ENCODE measurements at regions not wholly inside any gene's neighbourhood (a gene's known extent, or its start where the extent isn't known, plus 50 kb on each side); places are given as distances from the start of the nearest gene placed in this dataset.

GRCh38 chr17:45679426-45679825, 104.7 kb upstream of the CRHR1 start:
- no peak for DNase-seq (ENCODE audit: low read depth in 3 of 3, low spot score in 1 of 3)

DNA sequence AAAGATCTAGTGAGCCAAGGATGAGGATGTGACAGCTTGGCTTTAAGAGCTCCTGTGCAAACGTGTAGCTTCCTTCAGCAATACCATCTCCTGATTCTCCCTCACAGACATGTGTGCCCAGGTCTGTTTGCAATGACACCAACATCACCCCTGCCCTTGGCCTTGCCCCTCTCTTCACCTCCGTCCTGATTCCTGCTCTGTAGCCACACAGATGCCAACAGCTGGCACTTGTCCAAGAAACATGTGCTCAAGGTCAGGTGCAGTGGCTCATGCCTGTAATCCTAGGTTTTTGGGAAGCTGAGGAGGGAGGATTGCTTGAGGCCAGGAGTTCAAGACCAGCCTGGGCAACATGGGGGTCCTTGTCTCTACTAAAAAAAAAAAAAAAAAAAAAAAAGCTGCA, 103.8 kb upstream of the CRHR1 start:
- no peak for DNase-seq (ENCODE audit: low read depth in 3 of 3, low spot score in 1 of 3)

DNA sequence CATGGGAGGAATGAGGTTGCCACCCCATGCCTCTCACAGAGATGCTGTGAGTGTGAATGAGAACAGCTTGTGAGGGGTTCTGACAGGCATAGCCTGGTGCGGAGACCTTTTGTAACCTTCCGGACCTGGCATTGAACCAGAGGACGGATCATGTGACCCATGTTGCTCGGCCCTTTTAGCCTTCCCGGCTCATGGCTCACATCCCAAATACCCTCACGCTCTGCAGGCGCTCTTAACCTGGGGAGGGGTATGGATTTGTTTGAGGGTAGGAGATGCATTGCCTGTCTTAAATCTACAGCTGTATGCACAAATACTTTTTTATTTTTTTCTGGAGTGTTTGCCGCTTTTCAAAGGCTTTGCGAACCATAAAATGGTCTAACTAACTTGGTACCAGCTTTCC, 102.4 kb upstream of the CRHR1 start:
- DNase-seq (ENCODE audit: low read depth in 3 of 3, low spot score in 1 of 3), result no peak

DNA sequence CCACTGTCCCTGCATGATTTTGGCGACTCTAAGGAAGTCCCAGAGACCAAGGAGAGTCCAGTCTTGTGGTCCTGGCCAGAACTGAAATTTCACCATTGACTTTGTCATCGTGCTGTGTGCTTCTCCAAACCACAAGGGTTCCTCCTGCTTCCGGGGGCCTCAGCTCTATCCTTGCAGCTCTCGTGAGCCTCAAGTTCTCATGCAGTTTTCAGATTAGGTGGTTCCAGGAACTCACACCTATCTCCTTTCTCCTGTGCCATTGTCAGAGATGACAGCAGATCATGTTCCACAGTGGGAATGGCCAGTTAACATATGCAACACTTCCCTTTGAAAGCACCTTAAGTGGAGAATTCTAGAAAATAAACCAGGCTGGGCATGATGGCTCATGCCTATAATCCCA, 97.9 kb upstream of the CRHR1 start:
- DNase-seq (ENCODE audit: low read depth in 3 of 3, low spot score in 1 of 3), result no peak

DNA sequence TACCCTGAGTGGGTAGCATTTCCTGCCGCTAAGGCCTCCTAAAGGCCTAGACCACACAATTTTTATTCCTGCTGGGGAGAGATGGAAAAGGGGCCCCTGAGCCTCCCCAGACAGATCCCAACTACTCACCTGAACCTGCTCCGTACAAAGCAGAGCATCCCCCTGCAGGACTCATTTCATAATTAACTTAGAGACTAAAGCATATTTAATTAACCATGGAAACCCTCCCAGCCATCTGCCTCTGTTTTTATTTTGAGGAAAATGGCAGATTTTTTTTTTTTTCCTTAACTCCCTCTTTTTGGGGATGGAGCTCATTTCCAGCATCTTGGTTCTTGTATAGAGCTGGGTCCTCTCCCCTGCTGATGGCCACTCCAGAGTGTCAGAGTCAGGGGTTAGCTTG, 96.5 kb upstream of the CRHR1 start:
- no peak for DNase-seq (ENCODE audit: low read depth in 3 of 3, low spot score in 1 of 3)

DNA sequence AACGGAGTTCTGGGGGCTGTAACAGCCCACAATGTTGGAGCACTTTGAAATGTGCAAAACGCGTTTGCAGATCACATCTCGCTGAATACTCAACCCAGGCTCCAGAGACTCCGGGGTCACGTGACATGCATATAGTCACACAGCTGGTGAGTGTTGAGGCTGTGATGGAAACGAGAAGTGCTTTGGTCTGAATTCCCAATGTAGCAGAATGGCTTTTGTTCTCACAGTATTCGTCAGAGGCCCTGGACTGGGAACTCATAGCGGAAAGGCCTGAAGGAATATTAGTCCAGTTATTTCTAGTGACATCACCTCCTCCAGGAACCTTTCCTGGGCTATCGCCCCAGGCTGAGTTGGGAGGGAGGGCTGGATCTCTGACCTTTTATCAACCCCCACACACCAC, 95.8 kb upstream of the CRHR1 start:
- DNase-seq (ENCODE audit: low read depth in 3 of 3, low spot score in 1 of 3), result no peak

- DNase-seq (ENCODE audit: low read depth in 3 of 3, low spot score in 1 of 3), result no peak
Observed at GRCh38 chr17:45688820-45689219, 95.3 kb upstream of the CRHR1 start.

GRCh38 chr17:45689451-45689850, 94.7 kb upstream of the CRHR1 start:
- no peak for DNase-seq (ENCODE audit: low read depth in 3 of 3, low spot score in 1 of 3)

DNA sequence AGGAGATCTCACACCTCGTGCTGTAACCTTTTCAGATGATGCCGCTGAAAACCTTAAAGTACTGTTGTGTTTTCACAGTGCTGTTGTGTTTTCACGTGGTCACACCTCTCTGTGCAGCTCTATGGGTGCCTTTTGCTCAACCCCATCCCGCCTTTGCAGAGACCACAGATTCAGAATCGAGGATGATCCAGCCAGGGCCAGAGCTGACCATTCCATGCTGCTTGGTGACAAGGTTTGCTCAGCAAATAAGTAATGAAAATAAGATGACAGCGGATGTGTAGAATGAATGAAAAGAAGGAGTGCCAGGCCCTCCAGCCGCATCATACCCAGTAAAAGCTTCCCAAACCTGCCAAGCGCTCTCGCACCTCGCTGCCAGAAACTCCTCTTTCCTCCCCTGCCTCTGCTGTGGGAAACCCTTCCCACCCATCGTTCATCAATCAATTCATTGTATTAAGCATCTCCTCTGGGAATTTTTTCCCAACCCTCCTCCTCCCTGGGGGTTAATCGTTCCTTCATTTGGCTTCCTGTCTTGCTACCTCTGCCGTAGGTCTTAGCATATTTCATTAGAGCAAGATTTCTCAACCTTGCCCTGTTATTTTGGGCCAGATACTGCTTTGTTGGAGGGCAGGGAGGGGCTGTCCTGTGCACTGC, 93.4 kb upstream of the CRHR1 start:
- DNase-seq (ENCODE audit: low read depth in 3 of 3, low spot score in 1 of 3), result no peak

GRCh38 chr17:45692661-45693060, 91.5 kb upstream of the CRHR1 start:
- DNase-seq (ENCODE audit: low read depth in 3 of 3, low spot score in 1 of 3), result no peak

DNA sequence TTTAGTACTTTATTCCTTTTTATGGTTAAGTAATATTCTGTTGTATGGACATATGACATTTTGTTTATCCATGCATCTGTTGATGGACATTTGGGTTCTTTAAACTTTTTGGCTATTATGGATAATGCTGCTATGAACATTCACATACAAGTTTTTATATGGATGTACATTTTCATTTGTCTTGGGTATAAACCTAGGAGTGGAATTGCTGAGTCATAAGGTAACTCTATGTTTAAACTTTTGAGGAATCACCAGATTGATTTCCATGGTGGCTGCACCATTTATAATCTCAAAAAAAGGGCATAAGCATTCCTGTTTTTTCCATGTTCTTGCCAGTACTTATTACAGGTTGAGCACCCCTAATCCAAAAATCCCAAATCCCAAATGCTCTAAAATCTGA, 90.3 kb upstream of the CRHR1 start:
- DNase-seq (ENCODE audit: low read depth in 3 of 3, low spot score in 1 of 3), result no peak

DNA sequence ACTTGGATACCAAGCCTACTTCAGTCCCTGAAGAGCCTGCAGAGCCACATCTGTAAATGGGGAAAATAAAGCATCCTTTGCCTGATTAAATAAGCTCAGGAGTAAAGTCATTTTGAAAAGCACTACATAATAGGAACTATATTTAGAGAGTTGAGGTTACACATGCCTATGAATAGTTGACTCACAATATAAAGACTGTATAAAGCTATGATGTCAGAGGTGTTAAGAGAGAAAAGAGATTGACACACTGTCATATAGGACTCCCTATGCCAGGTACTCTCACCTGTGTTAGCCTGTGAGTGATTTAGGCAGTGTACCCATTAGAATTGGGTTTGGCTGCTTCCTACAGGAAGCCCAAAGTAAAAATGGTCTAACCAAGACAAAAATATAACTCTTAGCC, 87.7 kb upstream of the CRHR1 start:
- no peak for DNase-seq (ENCODE audit: low read depth in 3 of 3, low spot score in 1 of 3)

- no peak for DNase-seq (ENCODE audit: low read depth in 3 of 3, low spot score in 1 of 3)
Observed at GRCh38 chr17:45697076-45697475, 87.0 kb upstream of the CRHR1 start.

GRCh38 chr17:45700171-45701090, 83.7 kb upstream of the CRHR1 start:
- no peak for DNase-seq (ENCODE audit: low read depth in 3 of 3, low spot score in 1 of 3)

DNA sequence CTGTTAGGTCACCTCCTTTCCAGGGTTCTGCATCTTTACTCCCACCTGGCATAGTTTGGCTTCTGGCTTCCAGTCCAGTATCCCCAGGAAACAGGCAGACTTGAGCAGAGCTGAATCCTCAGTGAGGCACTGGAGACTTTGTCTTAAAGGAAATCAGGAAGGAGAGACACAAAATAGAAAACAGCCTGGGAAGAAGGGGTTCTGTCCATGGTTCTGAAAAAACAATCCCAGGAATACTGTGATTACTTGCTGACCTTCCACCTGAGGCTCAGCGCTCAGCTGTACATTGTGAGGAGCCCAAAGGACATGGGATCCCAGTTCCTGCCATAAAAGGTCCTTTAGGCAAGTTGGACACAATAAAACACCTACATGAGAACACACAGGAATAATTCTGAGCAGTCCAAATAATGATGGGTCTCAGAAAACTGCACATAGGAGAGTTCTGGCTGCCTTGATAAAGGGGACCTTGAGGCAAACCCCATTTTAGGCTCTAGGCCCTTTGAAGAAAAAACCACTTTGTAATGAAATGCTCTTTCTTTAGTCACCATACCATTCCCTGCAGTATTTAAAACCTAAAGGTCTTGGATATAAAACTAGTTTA, 81.4 kb upstream of the CRHR1 start:
- DNase-seq (ENCODE audit: low read depth in 3 of 3, low spot score in 1 of 3), result no peak

GRCh38 chr17:45703348-45703747, 80.8 kb upstream of the CRHR1 start:
- no peak for DNase-seq (ENCODE audit: low read depth in 3 of 3, low spot score in 1 of 3)

DNA sequence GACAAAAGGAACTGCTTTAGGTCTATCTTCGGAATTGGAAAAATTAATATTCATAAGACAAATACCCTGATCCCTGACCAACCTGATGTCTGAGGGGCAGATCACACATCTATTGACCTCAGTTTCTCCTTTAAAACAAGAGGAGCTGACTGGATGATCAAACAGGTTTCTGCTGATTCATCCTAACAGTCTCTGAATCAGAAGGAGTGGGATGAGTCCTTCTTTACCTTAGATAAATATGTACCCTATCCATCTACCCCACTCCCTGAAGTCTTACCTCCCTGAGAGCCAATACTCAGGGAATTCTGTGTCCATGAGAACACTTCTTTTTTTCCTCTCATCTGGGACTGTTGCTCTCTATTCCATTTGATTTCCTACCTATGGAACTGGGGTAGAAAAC, 80.3 kb upstream of the CRHR1 start:
- no peak for DNase-seq (ENCODE audit: low read depth in 3 of 3, low spot score in 1 of 3)

DNA sequence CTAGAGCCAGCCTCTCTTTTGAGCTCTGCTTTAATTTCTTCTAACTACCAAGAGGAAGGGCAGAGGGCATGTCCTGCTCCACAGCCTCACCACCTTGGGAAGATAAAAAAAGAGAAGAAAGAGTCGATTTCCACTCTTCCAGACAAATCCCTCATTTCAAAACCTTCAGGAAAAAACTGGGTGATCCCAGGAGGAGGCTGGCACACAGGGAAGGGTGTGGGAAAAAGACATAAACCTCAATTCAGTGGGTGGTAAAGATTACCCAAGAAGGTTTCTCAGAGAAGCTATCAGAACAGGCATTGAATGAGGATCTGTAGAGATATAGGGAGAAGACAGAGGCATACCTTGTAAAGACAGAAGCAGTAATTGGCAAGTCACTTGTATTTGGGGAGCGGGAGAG, 79.9 kb upstream of the CRHR1 start:
- DNase-seq (ENCODE audit: low read depth in 3 of 3, low spot score in 1 of 3), result no peak

GRCh38 chr17:45705123-45706009, 78.8 kb upstream of the CRHR1 start:
- no peak for DNase-seq (ENCODE audit: low read depth in 3 of 3, low spot score in 1 of 3)

- DNase-seq (ENCODE audit: low read depth in 3 of 3, low spot score in 1 of 3), result no peak
Observed at GRCh38 chr17:45706033-45706432, 78.1 kb upstream of the CRHR1 start.

- DNase-seq (ENCODE audit: low read depth in 3 of 3, low spot score in 1 of 3), result no peak
Observed at GRCh38 chr17:45708707-45709290, 75.3 kb upstream of the CRHR1 start.
